Trophoblast cell (in vitro differentiated cells and primary cell): ENCODE measurements at regions not wholly inside any gene's neighbourhood (a gene's known extent, or its start where the extent isn't known, plus 50 kb on each side); places are given as distances from the start of the nearest gene placed in this dataset.
A peak's percentile ranks its signal among the peaks of the same experiment; 100 is the strongest.

ENCODE experiments used
- DNase-seq, 2 donors: peaks; one replicate each; pipeline ENCODE4 v3.0.0-alpha.2; 2016
- H2AFZ ChIP-seq: 2 replicates; pipeline ENCODE4 v1.6.1; 2013; ENCODE audit warnings: low read length, moderate library complexity, mild to moderate bottlenecking; ENCODE audit not compliant: insufficient read depth, poor library complexity
- H2AK5ac ChIP-seq: 2 replicates; pipeline ENCODE4 v1.6.1; 2013; ENCODE audit warnings: mild to moderate bottlenecking, low read length
- H2BK120ac ChIP-seq: 2 replicates; pipeline ENCODE4 v1.6.1; 2013; ENCODE audit warnings: low read length, mild to moderate bottlenecking, moderate library complexity; ENCODE audit not compliant: insufficient read depth, poor library complexity
- H2BK12ac ChIP-seq: 2 replicates; pipeline ENCODE4 v1.6.1; 2013; ENCODE audit warnings: mild to moderate bottlenecking, low read length, moderate library complexity
- H2BK5ac ChIP-seq: 2 replicates; pipeline ENCODE4 v1.6.1; 2013; ENCODE audit warnings: low read length, low read depth, moderate library complexity, mild to moderate bottlenecking; ENCODE audit not compliant: poor library complexity
- H3K14ac ChIP-seq: 2 replicates; pipeline ENCODE4 v1.6.1; 2013; ENCODE audit warnings: mild to moderate bottlenecking, low read length
- H3K18ac ChIP-seq: 2 replicates; pipeline ENCODE4 v1.6.1; 2013; ENCODE audit warnings: mild to moderate bottlenecking, low read length
- H3K23ac ChIP-seq: 2 replicates; pipeline ENCODE4 v1.6.1; 2013; ENCODE audit warnings: low read length
- H3K27ac ChIP-seq: 2 replicates; pipeline ENCODE4 v1.5.1; 2013; ENCODE audit warnings: low read depth, mild to moderate bottlenecking, inconsistent platforms, low read length, moderate library complexity
- H3K27me3 ChIP-seq: 2 replicates; pipeline ENCODE4 v1.6.1; 2013; ENCODE audit warnings: inconsistent platforms, mild to moderate bottlenecking, low read length, moderate library complexity; ENCODE audit not compliant: insufficient read depth
- H3K36me3 ChIP-seq, 2 experiments: 1 replicate in 1 of 2; 2 replicates in 1 of 2; pipeline ENCODE4 v1.6.1; 2013; ENCODE audit warnings: low read length in 2 of 2, mild to moderate bottlenecking in 2 of 2, moderate library complexity in 1 of 2; ENCODE audit not compliant: insufficient read depth in 2 of 2, control insufficient read depth in 1 of 2
- H3K4ac ChIP-seq: 2 replicates; pipeline ENCODE4 v1.6.1; 2013; ENCODE audit warnings: low read depth, mild to moderate bottlenecking, low read length, moderate library complexity
- H3K4me1 ChIP-seq, 2 experiments: 1 replicate in 1 of 2; 2 replicates in 1 of 2; pipeline ENCODE4 v1.6.1; 2013; ENCODE audit warnings: low read length in 2 of 2, mild to moderate bottlenecking in 2 of 2, moderate library complexity in 1 of 2; ENCODE audit not compliant: insufficient read depth in 2 of 2, control insufficient read depth in 1 of 2
- H3K4me2 ChIP-seq: 2 replicates; pipeline ENCODE4 v1.6.1; 2013; ENCODE audit warnings: inconsistent platforms, mild to moderate bottlenecking, low read length, moderate library complexity
- H3K4me3 ChIP-seq: 2 replicates; pipeline ENCODE4 v1.5.1; 2013; ENCODE audit warnings: mild to moderate bottlenecking, low read depth, low read length, inconsistent platforms
- H3K79me1 ChIP-seq: one replicate; pipeline ENCODE4 v1.6.1; 2013; ENCODE audit warnings: low read length
- H3K79me2 ChIP-seq: 2 replicates; pipeline ENCODE4 v1.6.1; 2013; ENCODE audit warnings: low read length, mild to moderate bottlenecking; ENCODE audit not compliant: control insufficient read depth, insufficient read depth, poor library complexity
- H3K9ac ChIP-seq: 2 replicates; pipeline ENCODE4 v1.6.1; 2013; ENCODE audit warnings: mild to moderate bottlenecking, low read length
- H3K9me3 ChIP-seq: 2 replicates; pipeline ENCODE4 v1.6.1; 2013; ENCODE audit warnings: low read depth, mild to moderate bottlenecking, control low read depth, inconsistent platforms, low read length; ENCODE audit not compliant: insufficient read depth
- H4K12ac ChIP-seq: 2 replicates; pipeline ENCODE4 v1.6.1; 2013; ENCODE audit warnings: low read depth, mild to moderate bottlenecking, low read length, moderate library complexity
- H4K8ac ChIP-seq: 2 replicates; pipeline ENCODE4 v1.6.1; 2013; ENCODE audit warnings: low read depth, mild to moderate bottlenecking, low read length, moderate library complexity
- H4K91ac ChIP-seq: one replicate; pipeline ENCODE4 v1.6.1; 2013; ENCODE audit warnings: low read depth, mild to moderate bottlenecking, low read length, moderate library complexity
- WGBS: extraction: QIAGEN DNeasy Blood & Tissue Kit; methylation state at CpG from one replicate; pipeline ENCODE4 v1.1.7; 2013; ENCODE audit warnings: missing lambda C conversion rate; ENCODE audit not compliant: insufficient read length, insufficient coverage; ENCODE audit errors: extremely low coverage; 5-methylcytosine and 5-hydroxymethylcytosine counted together

GRCh38 chr15:38053205-38053604, 118.8 kb downstream of the TMCO5A start:
- no peak for DNase-seq
- Histone ChIP-seq H4K8ac (no peak overlapping the region), H2AFZ (no peak overlapping the region), H4K12ac (no peak overlapping the region), H2AK5ac (no peak overlapping the region), H3K23ac (no peak overlapping the region), H3K27me3 (no peaks in the 10 kb centered on the region), H3K27ac (no peak overlapping the region), H3K18ac (no peak overlapping the region), H3K79me2 (no peaks in the 10 kb centered on the region), H2BK120ac (no peak overlapping the region), H3K4me1 (no peaks in the 10 kb centered on the region), H3K9ac (no peak overlapping the region), H2BK12ac (no peak overlapping the region), H3K4me3 (no peak overlapping the region), H3K9me3 (no peaks in the 10 kb centered on the region), H3K79me1 (no peaks in the 10 kb centered on the region), H3K14ac (no peak overlapping the region), H3K4me2 (no peak overlapping the region), H3K36me3 (no peaks in the 10 kb centered on the region), H4K91ac (no peak overlapping the region), H3K4ac (no peak overlapping the region), H2BK5ac (no peak overlapping the region)
- WGBS, result no CpG with 5 or more reads among the region's 2 CpGs

- H3K9ac ChIP-seq, result no peak overlapping the region
- H3K27ac ChIP-seq, result no peak overlapping the region
- no peak overlapping the region for H2AK5ac ChIP-seq
- no peaks in the 10 kb centered on the region for H3K36me3 ChIP-seq
- H4K12ac ChIP-seq, result no peak overlapping the region
- H3K4me2 ChIP-seq, result no peak overlapping the region
- no peak overlapping the region for H2AFZ ChIP-seq
- WGBS, result no CpG with 5 or more reads among the region's 3 CpGs
- no peak overlapping the region for H3K4ac ChIP-seq
- no peak for DNase-seq
- H4K8ac ChIP-seq, result no peak overlapping the region
- H3K9me3 ChIP-seq, result no peaks in the 10 kb centered on the region
- no peaks in the 10 kb centered on the region for H3K79me2 ChIP-seq
- H2BK5ac ChIP-seq, result no peak overlapping the region
- no peak overlapping the region for H2BK12ac ChIP-seq
- H3K23ac ChIP-seq, result no peak overlapping the region
- H3K14ac ChIP-seq, result no peak overlapping the region
- no peak overlapping the region for H3K4me3 ChIP-seq
- no peak overlapping the region for H3K18ac ChIP-seq
- H3K79me1 ChIP-seq, result no peaks in the 10 kb centered on the region
- no peaks in the 10 kb centered on the region for H3K4me1 ChIP-seq
- no peaks in the 10 kb centered on the region for H3K27me3 ChIP-seq
- H2BK120ac ChIP-seq, result no peak overlapping the region
- H4K91ac ChIP-seq, result no peak overlapping the region
Observed at GRCh38 chr15:38053776-38054175, 119.3 kb downstream of the TMCO5A start.

GRCh38 chr15:38054488-38054887, 120.0 kb downstream of the TMCO5A start:
- Histone ChIP-seq H3K27ac (no peak overlapping the region), H3K79me1 (no peaks in the 10 kb centered on the region), H4K12ac (no peak overlapping the region), H3K4me1 (no peaks in the 10 kb centered on the region), H3K9me3 (no peaks in the 10 kb centered on the region), H3K18ac (no peak overlapping the region), H3K79me2 (no peaks in the 10 kb centered on the region), H3K4me2 (no peak overlapping the region), H2BK5ac (no peak overlapping the region), H2BK120ac (no peak overlapping the region), H2AK5ac (no peak overlapping the region), H2BK12ac (no peak overlapping the region), H3K14ac (no peak overlapping the region), H3K4me3 (no peak overlapping the region), H3K27me3 (no peaks in the 10 kb centered on the region), H4K91ac (no peak overlapping the region), H3K4ac (no peak overlapping the region), H4K8ac (no peak overlapping the region), H3K9ac (no peak overlapping the region), H3K23ac (no peak overlapping the region), H2AFZ (no peak overlapping the region), H3K36me3 (no peaks in the 10 kb centered on the region)
- no peak for DNase-seq

GRCh38 chr15:38058596-38059075, 124.2 kb downstream of the TMCO5A start:
- Histone ChIP-seq H2BK5ac (no peak overlapping the region), H3K23ac (no peak overlapping the region), H3K27ac (no peak overlapping the region), H2AFZ (no peak overlapping the region), H3K79me2 (no peaks in the 10 kb centered on the region), H3K9ac (no peak overlapping the region), H3K79me1 (no peaks in the 10 kb centered on the region), H3K4ac (no peak overlapping the region), H4K91ac (no peak overlapping the region), H3K18ac (no peak overlapping the region), H2BK12ac (no peak overlapping the region), H3K14ac (no peak overlapping the region), H2BK120ac (no peak overlapping the region), H2AK5ac (no peak overlapping the region), H4K8ac (no peak overlapping the region), H3K4me2 (no peak overlapping the region), H3K4me3 (no peak overlapping the region), H3K4me1 (no peaks in the 10 kb centered on the region), H3K27me3 (no peaks in the 10 kb centered on the region), H4K12ac (no peak overlapping the region), H3K9me3 (no peaks in the 10 kb centered on the region), H3K36me3 (no peaks in the 10 kb centered on the region)
- WGBS, result 100% methylated on average over 8 of the region's 11 CpGs
- peak in 1 of 2 donors; percentile 26 for DNase-seq
